GM21825 (cell line): ENCODE measurements at regions not wholly inside any gene's neighbourhood (a gene's known extent, or its start where the extent isn't known, plus 50 kb on each side); places are given as distances from the start of the nearest gene placed in this dataset.
A peak's percentile ranks its signal among the peaks of the same experiment; 100 is the strongest.

ENCODE experiments used
- ATAC-seq: cut with Tn5 transposase; IDR thresholded peaks from one replicate; pipeline ENCODE4 v1.9.1; 2021; ENCODE audit warnings: mild to moderate bottlenecking, moderate library complexity; ENCODE audit not compliant: unreplicated experiment

- ATAC-seq: no peak
Measured at GRCh38 chr18:51637881-51638280, 440.4 kb upstream of the MEX3C start.

DNA sequence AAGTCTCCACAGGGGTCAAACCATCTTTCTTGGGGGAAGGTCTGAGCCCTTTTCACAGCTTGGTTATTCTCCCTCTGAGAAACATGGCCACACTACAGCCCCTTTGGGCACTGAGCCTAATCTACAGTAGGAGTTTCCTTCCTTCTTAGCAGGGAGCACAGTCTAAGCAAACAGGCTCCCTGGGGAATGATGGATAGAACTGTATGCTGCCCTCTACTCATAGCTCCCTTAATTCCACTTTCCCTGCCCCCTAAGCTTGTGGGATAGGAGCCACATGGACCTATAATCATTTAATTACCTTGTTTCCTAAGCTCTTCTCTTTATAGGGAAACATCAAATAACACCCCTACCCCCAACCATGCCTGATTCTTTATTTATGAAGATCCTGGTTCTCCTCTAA is 442.1 kb upstream of the MEX3C start:
- ATAC-seq: no peak

DNA sequence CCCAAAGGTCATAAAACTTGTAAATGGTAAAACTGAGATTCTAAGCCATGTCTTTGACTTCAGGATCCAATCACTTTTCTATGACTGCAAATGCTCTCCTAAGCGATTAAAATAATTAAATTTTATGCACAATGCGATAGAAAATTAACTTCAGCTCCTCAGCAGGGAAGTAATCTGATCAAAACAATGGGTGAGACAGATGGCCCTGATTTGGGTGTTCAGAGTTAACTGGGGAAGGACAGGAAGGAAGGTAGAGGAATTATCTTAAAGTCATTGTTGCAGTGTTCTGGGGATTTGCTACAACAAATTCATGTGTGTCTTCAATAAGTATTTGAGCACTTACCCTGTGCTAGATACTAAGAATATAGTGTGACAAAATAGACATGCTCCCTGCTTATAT is 446.0 kb upstream of the MEX3C start:
- ATAC-seq: no peak

- no peak for ATAC-seq
Measured at GRCh38 chr18:51645607-51646006, 448.1 kb upstream of the MEX3C start.

DNA sequence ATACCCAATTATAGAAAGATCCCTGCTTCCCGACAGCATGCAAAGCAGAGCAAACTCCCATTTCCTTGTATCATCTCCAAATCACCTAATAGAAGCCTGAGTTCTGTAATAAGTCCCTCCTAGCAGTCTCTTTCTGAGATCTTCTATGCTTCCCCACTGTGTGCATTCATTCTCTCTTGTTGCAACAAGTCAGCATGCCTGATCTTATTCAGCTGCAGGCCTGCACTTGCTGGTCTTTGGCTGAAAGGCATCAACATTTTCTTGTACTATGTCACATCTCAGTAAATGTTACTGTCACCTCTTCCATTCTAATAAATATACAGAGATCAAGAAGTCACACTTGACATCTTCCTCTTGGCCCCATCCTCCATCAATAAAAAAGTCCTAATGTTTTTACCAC is 449.9 kb upstream of the MEX3C start:
- ATAC-seq: no peak

DNA sequence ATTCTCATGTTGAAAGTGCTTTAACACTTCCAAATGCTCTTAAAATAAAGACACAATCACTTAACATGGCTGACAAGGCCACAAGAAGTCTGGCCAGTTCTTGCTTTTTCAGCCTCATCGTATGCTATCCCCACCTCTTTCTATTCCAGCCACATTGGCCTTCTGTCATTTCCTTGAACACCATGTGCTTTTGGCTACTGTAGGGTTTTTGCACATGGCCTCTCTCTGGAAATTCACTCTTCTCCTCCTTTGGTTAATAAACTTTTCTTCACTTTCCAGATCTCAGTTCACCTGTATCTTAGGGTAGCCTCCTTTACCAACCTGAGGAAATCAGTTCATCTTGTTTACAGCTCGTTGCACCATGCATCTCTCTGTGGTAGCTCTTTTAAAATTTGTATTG is 450.5 kb upstream of the MEX3C start:
- ATAC-seq: no peak

GRCh38 chr18:51649796-51650195 is 452.3 kb upstream of the MEX3C start:
- ATAC-seq: no peak

- no peak for ATAC-seq
Measured at GRCh38 chr18:51651761-51652160, 454.3 kb upstream of the MEX3C start.

DNA sequence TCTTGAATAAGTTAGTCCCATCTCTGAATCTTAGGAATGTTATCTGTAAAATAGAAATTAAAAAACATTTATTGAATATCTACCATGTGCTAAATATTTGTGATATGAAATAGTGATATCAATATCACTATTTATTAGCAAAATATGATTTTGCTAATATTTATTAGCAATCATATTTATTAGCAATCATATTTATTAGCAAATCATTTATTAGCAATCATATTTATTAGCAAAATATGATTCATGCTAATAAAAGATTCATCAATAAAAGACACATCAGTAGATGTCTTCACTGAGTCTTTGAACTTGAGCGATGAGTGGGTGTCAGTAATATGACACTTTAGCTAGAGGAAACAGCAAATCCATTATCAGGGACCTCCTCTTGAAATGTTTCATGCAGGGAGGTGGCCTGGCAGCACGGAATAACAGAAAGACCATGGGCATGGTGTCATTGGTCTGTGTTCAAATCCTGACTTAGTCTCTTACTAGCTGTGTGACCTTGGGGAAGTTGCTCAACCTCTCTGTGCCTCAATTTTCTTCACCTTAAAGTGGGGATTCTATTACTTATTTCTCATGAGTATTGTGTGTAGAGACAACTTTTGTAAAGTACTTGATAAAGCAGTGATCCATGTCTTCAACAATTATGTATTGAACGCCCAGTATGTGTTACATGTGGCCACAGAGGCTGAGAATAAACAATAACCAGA is 456.2 kb upstream of the MEX3C start:
- ATAC-seq: no peak

GRCh38 chr18:51654488-51655326 is 457.2 kb upstream of the MEX3C start:
- ATAC-seq: peak; percentile 56

GRCh38 chr18:51655327-51655698 is 457.8 kb upstream of the MEX3C start:
- ATAC-seq: peak; percentile 76

- no peak for ATAC-seq
Measured at GRCh38 chr18:51656249-51656648, 458.8 kb upstream of the MEX3C start.

GRCh38 chr18:51658436-51658835 is 461.0 kb upstream of the MEX3C start:
- no peak for ATAC-seq

- ATAC-seq: no peak
Measured at GRCh38 chr18:51659781-51660180, 462.3 kb upstream of the MEX3C start.

- no peak for ATAC-seq
Measured at GRCh38 chr18:51660188-51660715, 462.8 kb upstream of the MEX3C start.

GRCh38 chr18:51664236-51664635 is 466.8 kb upstream of the MEX3C start:
- ATAC-seq: no peak

DNA sequence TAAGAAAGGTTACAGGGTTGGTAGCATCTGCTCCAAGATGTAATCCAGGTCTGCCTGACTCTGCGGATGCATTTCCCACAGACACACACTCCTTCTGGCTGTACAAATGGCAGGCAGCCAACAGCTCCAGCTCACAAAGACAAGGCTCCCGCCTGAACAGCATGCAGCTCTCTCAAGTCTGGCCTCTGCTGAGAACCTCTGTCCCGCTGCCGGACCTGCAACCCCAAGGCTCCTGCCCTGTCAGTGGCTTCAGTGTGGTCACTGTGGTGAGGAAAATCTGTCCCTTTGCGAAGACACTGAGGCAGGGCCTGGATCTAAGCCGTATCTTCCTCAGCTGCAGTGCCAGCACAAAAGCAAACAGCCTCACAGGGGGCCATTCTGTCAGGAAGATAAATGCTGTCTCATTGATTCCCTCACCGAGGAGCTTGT is 469.3 kb upstream of the MEX3C start:
- ATAC-seq: no peak

DNA sequence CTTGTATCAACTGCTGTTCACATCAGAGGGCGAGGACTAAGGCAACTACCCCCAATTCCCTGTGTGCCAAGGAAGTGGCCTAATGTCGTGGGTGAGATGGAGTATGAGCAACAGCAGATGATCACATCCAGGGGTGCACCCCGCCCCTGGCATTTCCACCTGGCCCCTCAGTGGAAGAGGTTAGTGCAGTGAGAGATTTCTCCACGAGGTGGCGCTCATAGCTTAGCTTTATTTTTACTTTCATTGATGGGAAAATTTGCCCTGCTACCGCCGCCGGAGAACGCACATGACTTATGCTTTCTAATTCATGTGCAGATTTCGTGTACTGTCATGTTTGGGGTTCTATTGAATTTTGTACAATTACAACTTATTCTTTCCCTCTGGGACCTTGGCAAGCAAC is 470.6 kb upstream of the MEX3C start:
- peak; percentile 65 for ATAC-seq

- no peak for ATAC-seq
Measured at GRCh38 chr18:51668607-51669006, 471.1 kb upstream of the MEX3C start.

- no peak for ATAC-seq
Measured at GRCh38 chr18:51686590-51686989, 489.1 kb upstream of the MEX3C start.

- no peak for ATAC-seq
Measured at GRCh38 chr18:51687845-51688585, 490.5 kb upstream of the MEX3C start.
